DMS114 treated with DMSO at 0.1 percent for 48 hours (cell line): ENCODE measurements at regions not wholly inside any gene's neighbourhood (a gene's known extent, or its start where the extent isn't known, plus 50 kb on each side); places are given as distances from the start of the nearest gene placed in this dataset.

ENCODE experiments used
- DNase-seq: peaks from one replicate; lab custom pipeline; 2025; ENCODE audit not compliant: unreplicated experiment; lab: John Stamatoyannopoulos, UW

DNA sequence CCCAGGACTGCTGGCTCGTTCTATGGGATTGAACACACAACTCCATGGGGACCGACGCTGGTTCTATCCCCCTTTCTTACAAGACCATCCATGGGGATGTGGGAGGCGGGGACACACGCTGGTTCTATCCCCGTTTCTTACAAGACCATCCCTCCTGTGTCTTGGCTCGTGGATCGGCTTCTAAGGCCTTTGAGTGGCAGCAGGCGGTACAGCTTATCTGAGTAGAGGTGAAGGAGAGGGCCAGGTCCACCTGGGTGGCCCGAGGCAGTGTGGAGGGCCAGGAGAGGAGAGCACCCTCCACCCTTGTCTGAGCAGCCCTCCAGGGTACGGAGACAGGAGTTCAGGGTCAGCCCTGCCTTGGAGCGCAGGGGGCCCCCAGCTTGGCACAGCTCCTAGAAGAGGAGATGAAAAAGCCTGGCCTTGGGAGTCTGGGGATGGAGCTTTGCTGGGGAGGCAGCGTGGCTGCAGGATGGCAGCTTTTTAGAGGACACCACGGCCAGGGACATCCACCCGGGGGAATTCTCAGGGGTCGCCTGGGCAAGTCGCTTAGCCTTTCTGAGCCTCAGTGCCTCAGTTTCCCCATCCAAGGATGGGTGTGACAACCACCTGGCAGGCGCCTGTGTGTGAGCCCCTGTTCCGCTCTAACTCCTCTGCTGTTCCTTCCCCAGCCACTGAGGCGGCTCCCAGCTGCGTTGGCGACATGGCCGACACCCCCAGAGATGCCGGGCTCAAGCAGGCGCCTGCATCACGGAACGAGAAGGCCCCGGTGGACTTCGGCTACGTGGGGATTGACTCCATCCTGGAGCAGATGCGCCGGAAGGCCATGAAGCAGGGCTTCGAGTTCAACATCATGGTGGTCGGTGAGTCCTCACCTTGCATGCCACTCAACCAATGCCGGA, 341.0 kb downstream of the SEC14L1 start:
- DNase-seq = no peak

DNA sequence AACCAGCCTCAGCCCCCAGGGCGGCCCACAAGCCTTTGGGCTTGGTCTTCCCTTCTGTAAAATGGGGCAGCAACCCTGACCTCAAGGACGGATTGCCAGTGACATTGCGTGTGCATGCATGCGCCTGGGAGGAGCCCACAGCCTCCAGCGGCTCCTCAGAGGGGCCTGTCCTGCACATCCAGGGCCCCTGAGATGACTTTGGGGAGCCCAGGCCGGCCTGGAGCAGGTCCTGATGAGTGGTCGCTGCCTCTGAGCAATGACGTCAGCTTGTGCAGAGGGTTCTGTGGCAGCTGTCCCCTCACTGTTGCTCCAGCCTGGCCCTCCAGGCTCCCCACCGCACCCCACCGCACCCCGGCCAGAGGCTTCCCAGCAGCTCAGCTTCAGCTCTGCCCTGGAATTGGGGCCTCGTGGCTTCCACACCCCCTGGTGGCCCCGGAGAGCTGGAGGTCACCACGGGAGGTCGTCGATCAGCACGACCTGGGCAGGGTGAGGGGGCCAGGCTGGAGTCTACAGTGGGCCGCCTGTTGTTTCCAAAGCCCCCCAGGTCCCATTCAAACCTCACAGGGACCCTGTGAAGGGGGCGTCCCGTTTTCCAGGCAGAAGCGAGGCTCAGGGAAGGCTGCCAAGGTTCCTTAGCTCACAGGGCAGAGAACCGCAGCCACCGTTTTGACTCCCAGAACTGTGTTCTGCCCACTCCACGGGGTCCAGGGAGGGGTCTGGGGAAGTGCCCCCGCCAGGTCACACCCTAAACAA, 341.8 kb downstream of the SEC14L1 start:
- no peak for DNase-seq

DNA sequence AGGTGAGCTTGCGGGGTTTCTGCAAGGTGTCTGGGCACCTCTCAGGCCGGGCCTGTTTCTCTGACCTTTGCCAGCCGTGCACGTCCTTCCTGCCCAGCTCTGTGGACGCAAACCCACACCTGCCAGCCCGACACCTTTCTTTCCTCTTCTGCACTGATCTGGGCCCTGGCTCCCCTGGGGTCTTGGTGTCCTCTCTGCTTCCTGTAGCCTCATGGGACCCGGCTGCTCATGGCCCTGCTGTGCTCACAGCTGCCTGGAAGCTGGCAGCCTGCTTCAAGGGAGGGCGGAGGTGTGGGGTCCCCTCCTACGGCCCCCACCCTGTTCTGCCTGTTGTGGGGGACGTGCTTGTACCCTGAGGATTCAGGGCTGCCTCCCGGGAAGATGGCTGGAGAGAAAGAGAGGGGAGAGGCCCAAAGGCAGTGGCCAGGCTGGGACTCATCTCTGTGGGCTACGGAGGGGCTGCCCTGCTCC, 342.4 kb downstream of the SEC14L1 start:
- DNase-seq = no peak

DNA sequence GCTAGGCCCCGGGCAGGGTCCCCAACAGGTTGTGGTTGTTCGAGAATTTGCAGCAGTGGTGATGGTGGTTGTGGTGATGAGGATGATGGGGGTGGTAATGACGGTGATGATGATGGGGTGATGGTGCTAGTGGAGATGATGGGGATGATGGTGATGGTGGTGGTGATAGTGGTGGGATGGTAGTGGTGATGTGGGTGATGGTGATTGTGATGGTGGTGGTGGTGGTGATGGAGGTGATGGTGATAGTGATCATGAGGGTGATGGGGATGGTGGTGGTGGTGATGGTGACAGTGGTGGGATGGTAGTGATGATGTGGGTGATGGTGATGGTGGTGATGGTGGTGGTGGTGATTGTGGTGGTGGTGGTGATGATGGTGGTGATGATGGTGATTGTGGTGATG, 343.3 kb downstream of the SEC14L1 start:
- no peak for DNase-seq

DNA sequence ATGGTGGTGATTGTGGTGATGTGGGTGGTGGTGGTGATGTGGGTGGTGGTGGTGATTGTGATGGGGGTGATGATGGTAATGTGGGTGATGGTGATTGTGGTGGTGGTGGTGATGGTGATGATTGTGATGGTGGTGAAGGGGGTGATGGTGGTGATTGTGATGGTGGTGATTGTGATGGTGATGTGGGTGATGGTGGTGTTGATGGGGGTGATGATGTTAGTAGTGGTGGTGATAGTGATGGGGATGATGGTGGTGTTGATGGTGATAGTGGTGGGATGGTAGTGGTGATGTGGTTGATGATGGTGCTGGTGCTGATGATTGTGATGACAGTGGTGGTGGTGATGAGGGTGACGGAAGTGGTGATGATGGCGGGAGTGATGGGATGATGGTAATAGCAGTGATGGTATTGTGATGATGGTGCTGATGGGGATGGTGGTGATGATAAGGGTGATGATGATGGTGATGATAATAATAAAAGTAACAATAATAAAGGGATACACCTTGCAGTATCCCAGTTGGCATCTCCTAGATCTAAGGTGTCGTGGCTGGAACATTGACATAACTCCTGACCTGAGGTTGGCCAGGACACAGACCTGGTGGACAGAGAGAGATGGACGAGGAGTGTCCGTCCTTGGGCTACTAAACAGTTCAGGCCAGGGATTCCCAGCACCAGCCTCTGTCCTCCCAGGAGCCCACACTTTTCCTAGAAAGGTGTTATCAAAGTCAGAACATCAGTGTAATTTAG, 344.5 kb downstream of the SEC14L1 start:
- no peak for DNase-seq

DNA sequence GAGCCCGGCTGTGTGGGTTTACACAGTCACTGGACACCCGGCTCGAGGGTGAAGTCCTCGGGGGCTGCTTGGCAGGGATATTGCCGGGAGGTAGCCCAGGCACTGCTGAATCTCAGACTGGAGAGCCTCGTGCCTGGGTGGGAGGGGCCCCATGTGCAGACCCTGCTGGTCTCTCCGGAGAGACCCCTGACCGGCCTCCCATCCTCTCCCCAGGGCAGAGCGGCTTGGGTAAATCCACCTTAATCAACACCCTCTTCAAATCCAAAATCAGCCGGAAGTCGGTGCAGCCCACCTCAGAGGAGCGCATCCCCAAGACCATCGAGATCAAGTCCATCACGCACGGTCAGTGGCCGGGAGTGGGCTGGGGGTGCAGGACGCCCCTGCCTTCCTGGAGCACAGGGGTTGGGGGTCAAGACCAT, 346.5 kb downstream of the SEC14L1 start:
- DNase-seq = no peak

DNA sequence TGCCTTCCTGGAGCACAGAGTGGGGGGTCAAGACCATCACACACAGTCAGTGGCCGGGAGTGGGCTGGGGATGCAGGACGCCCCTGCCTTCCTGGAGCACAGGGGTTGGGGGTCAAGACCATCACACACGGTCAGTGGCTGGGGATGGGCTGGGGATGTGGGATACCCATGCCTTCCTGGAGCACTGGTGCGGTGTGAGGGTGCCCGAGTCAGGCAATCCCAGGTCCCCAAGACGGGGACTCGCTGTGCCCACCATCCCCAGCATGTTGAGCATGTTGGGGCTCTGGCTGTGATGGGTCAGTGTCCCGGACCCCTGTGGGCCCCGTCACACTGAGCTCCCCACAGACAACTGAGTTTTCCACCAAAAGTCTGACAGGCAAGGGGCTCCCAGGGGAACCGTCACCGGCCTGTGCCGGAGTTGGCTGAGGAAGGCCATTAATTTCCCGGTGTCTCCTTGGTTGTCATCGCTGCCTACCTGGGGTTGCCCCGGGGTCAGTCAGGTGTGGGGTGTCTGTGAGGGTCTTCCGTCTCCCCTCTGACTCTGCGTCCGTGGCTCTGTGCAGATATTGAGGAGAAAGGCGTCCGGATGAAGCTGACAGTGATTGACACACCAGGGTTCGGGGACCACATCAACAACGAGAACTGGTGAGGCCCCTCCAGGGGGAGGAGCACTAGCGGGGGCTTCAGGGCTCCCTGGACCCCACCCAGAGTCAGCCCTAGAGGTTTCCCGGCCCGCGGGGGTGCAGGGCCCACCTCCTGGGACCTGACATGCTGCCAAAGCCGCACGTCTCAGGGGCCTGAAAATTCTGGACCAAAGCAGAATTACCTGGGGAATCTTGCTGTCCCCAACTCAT, 347.1 kb downstream of the SEC14L1 start:
- no peak for DNase-seq

DNA sequence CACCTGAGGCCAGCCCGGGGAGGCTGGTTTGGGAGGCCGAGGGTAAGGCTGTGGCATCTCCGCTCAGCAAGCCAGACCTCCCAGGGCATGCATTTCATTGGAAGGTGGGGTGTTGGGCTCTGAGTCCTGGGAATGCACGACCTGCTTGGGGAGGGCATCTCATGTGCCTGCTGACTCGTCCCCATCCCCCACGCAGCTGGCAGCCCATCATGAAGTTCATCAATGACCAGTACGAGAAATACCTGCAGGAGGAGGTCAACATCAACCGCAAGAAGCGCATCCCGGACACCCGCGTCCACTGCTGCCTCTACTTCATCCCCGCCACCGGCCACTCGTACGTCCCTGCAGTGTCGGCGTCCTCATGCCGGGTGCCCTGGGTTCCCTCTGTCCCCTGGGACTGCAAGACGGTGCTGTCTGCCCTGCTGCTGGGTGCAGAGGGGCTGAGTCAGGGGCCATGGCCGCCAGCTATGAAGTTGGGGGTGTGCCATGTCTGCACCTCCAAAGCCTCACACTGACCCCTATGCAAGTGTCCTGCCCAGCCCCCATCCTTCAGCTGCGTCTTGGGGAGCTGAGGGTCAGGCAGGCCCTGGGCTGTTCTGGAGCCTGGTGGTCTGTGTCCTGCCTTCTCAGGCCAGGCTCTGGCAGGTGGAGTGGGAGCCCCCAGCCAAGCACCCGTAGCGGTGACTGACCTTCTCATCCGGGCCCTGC, 347.9 kb downstream of the SEC14L1 start:
- no peak for DNase-seq

DNA sequence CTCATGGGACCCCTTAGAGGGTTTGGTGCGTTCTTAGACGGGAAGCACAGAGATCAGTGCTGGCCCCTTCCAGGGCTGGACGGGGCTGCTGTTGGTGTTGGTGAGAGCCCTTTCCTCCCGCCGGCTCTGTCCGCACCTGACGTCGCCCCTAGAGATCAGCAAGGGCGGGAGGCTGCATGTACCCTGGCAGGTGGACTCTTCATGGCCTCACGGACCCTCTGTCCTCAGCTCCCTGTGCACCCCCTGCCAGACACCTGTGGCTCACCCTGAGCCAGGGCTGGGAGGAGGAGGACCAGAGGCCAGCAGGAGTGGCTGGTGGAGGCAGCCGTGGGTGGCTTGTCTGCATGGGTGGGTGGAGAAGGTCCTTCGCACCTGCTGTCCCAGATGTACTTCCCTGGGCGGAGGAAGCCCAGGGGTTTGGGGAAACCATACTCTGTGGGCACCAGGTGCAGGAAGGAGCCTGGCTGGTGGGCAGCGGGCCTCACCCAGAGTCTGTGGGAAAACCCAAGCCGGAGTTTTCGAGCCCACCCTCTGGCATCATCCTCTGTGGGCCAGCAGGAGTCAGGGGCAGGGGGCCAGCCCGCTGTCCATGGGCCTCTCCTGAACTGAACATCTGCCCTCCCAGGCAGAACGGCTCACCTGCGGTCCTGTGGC, 348.6 kb downstream of the SEC14L1 start:
- DNase-seq = no peak

DNA sequence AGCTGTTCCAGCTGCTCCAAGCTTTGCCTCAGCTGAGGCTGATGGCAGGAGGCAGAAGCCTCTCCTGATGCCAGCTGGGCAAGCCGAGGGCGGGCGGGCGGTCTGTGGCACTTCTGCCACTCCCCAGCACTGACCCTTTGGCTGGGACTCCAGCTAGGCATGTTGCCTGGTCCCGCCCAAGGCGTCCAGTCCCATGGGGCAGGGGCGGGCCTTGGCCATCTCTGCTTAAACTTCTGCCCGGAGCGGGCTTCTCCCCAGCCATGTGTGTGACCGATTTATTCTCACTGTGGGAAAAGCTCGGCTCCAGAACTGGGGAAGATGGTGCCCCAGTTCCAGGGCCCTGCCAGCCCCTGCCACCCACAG, 349.1 kb downstream of the SEC14L1 start:
- DNase-seq = no peak

DNA sequence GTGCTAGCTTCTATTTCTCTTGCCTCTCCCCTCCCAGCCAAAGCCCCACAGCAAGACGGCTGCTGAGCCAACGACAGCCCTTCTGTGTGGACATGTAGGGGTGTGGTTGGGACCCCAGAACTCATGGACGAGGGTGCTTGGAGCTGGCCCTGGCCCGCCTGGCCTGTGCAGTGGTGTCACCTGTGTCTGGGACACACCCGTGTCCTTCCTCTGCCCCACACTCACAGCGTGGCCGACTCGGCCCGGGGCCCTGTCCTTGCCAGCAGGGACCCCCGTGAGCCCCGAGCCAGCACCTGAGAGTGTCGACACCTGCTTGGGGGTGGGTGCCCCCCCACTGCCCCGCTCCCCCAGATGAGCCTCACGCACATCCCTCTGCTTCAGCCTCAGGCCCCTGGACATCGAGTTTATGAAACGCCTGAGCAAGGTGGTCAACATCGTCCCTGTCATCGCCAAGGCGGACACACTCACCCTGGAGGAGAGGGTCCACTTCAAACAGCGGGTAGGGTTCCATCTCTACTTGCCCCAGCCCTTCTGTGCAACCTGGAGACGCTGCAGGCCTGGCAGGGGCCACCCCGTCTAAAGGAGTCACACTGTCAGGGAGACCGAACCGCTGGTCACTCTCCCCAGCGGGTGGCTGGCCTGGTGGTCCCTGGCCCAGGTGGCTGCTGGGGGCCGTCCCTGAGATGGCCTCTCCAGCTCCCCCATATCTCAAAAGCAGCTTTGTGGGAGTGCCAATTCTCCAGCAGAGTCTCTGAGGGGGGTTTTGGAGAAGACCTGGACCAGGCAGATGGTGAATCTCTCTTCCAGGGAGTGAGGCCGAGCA, 349.8 kb downstream of the SEC14L1 start:
- no peak for DNase-seq

DNA sequence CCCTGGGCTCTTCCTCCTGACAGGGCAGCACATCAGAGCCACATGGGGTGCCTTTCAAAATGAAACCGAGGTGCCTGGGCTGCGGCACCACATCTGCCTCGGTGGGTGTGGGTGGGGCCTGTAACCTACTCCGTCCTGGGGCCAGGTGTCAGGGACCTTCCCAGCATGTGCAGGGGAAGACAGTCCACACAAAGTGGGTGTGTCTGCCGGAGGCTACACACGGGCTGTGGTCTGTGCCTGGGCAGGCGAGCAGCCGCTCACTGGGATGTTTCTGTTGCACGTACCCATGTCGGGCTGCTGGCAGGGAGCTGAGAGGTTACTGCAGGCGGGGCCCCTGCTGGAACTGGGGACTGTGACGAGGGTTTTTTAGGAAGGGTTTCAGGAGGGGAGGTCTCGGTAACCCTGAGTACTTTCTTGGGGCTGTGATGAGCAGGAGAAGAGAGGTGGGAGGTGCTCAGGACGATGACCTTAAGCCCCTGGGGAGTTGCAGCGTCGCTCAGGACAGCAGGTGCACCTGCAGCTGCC, 351.2 kb downstream of the SEC14L1 start:
- no peak for DNase-seq

DNA sequence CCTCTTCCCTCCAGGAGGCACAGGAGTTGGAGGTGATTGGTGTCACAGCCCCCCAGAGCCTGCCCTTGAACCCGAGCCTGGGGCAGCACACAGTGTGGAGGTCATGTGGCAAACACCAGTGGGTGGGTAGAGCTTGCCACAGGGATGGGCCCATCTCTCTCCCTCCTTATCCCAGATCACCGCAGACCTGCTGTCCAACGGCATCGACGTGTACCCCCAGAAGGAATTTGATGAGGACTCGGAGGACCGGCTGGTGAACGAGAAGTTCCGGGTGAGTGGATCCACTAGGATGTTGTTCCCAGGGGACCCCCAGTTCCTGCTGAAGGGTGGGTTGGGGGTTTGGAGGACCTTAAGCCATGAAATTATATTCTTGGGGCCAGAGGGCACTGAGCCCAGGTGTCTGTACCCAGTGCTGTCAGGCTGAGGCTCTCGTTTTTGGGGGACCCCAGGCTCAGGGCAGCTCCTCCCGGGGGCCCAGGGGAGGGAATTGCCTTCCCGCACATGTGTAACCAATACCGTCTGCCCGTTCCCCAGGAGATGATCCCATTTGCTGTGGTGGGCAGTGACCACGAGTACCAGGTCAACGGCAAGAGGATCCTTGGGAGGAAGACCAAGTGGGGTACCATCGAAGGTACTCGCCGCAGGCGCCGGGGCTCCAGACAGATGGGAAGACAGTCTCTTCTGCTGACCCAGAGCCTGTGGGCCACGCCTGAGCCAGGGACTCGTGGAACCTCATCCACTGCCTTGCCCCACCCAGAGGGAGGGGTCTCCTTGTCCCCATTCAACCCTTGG, 351.9 kb downstream of the SEC14L1 start:
- no peak for DNase-seq

DNA sequence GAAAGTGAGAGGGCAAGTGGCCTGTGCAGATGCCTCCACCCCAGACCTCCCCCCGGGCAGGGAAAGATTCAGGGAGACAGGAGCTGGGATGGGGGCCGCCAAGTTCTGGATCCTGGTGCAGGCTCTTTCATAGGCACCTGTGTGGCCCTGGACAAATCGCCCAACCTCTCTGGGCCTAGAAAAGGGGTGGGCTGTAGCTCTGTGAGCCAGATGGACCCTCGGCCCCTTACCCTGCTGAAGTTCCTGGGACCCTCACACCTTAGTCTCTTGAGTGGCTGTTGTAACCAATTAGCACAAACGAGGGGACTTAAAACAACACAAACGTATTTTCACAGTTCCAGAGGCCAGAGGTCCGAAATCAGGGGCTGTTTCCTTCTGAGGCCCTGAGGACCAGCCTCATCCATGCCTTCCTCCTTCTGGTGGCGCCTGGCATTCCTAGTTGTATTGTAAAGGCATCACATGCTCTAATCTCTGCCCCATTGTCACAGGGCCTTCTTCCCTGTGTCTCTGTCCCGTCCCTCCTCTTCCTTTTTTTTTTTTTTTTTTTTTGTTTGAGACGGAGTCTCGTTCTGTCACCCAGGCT, 352.6 kb downstream of the SEC14L1 start:
- no peak for DNase-seq

DNA sequence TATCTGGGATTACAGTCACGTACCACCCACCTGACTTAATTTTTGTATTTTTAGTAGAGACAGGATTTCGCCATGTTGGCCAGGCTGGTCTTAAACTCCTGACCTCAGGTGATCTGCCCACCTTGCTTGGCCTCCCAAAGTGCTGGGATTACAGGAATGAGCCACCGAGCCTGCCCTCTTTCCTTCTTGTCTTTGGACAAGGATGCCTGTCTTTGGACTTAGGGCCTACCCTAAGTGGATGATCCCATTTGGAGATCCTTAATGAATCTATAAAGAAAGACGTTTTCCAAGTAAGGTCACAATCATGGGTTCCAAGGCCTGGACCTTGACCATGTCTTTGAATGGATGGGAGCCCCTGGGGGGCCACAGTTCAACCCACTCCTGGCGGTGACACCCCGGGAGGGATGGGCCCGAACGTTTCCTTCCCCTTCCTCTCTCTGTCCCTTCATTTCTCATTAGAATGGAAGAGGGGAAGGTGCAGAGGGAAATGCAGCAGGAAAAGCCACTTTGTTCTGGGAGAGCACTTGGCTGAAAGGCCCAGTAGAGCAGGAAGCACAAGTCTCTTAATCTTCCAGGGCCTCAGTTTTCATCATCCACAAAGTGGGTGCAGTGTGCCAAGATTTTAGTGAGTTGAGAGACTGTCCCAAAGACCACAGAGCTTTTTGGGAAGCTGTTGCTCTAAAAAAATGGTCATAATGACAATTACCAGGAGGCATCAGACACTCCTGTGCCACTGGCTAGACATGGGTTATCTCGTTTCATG, 353.3 kb downstream of the SEC14L1 start:
- DNase-seq = no peak

DNA sequence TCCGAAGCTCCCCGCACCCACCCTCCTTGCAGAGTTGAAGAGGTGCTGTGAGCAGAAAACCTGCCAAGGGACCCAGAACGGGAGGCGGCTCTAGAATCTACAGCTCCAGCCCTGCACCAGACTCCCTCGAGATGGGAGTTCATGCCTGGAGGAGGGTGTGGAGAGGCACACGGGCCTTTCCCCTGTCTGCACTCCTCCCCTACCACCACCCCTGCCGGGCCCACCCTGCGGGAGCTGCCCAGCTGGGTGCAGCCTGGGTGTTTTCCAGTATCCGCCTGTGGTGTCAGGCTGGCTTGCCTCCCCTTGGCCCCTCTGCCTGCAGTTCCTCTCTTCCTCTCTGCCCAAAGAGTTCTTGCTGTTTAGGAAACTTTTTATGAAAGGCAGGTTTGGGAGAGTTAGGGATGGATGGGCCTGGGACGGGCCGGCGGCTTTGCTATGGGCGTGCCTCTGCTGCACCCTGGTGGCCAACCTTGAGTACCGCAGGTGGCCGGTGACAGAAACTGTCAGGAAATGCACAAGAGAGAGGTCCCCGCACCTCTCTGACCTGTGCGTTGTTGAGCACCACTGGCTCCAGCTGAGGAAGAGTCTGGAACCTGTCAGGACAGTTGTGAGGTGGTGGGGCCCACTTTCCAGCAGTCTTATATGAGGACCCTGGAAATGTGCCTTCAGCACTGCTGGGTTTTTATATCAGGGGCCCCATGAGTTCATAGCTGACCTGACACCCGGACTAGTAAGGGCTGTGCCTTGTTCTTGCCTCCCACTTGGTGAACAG, 354.1 kb downstream of the SEC14L1 start:
- peak; percentile 41 for DNase-seq
